MM.1S (cell line): ENCODE measurements at regions not wholly inside any gene's neighbourhood (a gene's known extent, or its start where the extent isn't known, plus 50 kb on each side); places are given as distances from the start of the nearest gene placed in this dataset.

Experiments used
- DNase-seq: peaks from one replicate; pipeline ENCODE4 v3.0.0-alpha.2; 2015
- H2AFZ ChIP-seq: fragments of 300-600 bp; sonication (generic); 2 replicates; pipeline ENCODE4 v1.6.0; 2016; ENCODE audit warnings: antibody characterized with exemption, low read length
- H3F3A ChIP-seq: fragments of 300-600 bp; sonication (generic); 2 replicates; pipeline ENCODE4 v1.6.1; 2016; ENCODE audit warnings: mild to moderate bottlenecking, antibody characterized with exemption, low read length, moderate library complexity, mixed read lengths; ENCODE audit not compliant: insufficient read depth
- H3K27ac ChIP-seq: fragments of 300-600 bp; sonication (generic); 2 replicates; pipeline ENCODE4 v1.5.1; 2016; ENCODE audit warnings: mild to moderate bottlenecking, low read length
- H3K27me3 ChIP-seq: fragments of 300-600 bp; sonication (generic); replicated peaks from 2 replicates; pipeline ENCODE4 v1.6.0; 2016; ENCODE audit warnings: low read length; ENCODE audit not compliant: insufficient read depth
- H3K36me3 ChIP-seq: fragments of 300-600 bp; sonication (generic); replicated peaks from 2 replicates; pipeline ENCODE4 v1.6.1; 2016; ENCODE audit warnings: mild to moderate bottlenecking, low read length, mixed read lengths; ENCODE audit not compliant: insufficient read depth
- H3K4me1 ChIP-seq: fragments of 300-600 bp; sonication (generic); 2 replicates; pipeline ENCODE4 v1.6.1; 2016; ENCODE audit warnings: low read length, mixed read lengths
- H3K4me2 ChIP-seq: fragments of 300-600 bp; sonication (generic); 2 replicates; pipeline ENCODE4 v1.6.0; 2016; ENCODE audit warnings: low read depth, low read length
- H3K4me3 ChIP-seq: fragments of 300-600 bp; sonication (generic); 2 replicates; pipeline ENCODE4 v1.5.1; 2016; ENCODE audit warnings: low read length, mixed read lengths
- H3K79me2 ChIP-seq: fragments of 300-600 bp; sonication (generic); 2 replicates; pipeline ENCODE4 v1.6.1; 2016; ENCODE audit warnings: mixed run types, low read length, mixed read lengths
- H3K9ac ChIP-seq: fragments of 300-600 bp; sonication (generic); 2 replicates; pipeline ENCODE4 v1.6.1; 2016; ENCODE audit warnings: low read length, mixed read lengths
- H3K9me2 ChIP-seq: fragments of 300-600 bp; sonication (generic); replicated peaks from 2 replicates; pipeline ENCODE4 v1.6.1; 2016; ENCODE audit warnings: mild to moderate bottlenecking, low read length, mixed read lengths; ENCODE audit not compliant: insufficient read depth
- H3K9me3 ChIP-seq: fragments of 300-600 bp; sonication (generic); replicated peaks from 2 replicates; pipeline ENCODE4 v1.6.1; 2016; ENCODE audit warnings: mild to moderate bottlenecking, low read length, mixed read lengths; ENCODE audit not compliant: insufficient read depth
- H4K20me1 ChIP-seq: fragments of 300-600 bp; sonication (generic); 2 replicates; pipeline ENCODE4 v1.6.1; 2016; ENCODE audit warnings: mild to moderate bottlenecking, low read length, moderate library complexity, mixed read lengths; ENCODE audit not compliant: insufficient read depth
- EZH2 ChIP-seq: fragments of 300-600 bp; sonication (generic); optimal IDR thresholded peaks from 2 replicates; pipeline ENCODE3; 2017; ENCODE audit warnings: low read depth, mild to moderate bottlenecking, antibody characterized with exemption, low read length, mixed read lengths
- EZH2phosphoT487 ChIP-seq: fragments of 300-600 bp; sonication (generic); IDR thresholded peaks from 2 replicates; pipeline ENCODE4 v1.6.1; 2018; ENCODE audit warnings: antibody characterized with exemption, low read length
- TF ChIP-seq, protein P1 (sequence below): fragments of 300-600 bp; sonication (generic); IDR thresholded peaks from 2 replicates; pipeline ENCODE4 v1.5.1; 2016; ENCODE audit warnings: antibody characterized with exemption, low read length, mixed read lengths

DNA sequence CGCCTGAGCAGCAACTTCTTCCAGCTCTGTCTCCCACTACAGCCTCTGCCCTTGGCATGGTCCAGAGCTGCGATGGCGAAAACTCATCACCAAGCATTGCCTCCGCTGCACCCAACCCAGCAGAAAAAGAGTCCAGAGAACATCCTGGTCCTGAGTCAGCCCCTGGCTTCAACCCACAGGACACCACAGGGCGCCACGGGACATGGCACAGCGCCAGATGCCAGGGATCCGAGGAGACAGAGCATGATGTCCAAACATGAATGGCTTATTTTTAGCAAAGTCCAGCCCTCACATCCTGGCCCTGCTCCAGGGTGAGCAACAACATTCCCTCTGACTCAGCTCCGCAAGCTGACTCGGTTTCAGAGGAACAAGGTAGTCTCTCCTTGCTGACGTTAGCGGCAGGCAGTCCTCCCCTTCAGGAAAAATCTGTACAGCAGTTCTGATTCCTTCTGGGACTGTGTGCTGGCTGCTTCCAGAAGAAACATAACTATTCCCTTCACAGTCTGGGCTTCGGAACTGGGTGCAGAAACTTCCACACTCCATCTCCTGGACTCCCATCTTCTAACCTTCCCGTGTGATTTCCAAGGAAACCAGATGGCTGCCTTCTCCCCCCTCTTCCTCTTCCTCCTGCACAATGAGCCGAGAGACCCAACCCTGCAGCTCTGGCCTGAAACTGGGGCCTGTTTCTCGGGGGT, 131.3 kb downstream of the TOMM20 start:
- Histone ChIP-seq H3K4me1 (no peaks in the 10 kb centered on the region), H3K36me3 (no peaks in the 10 kb centered on the region), H3F3A (no peaks in the 10 kb centered on the region), H2AFZ (no peak overlapping the region), H3K9me2 (no peaks in the 10 kb centered on the region), H3K9me3 (no peaks in the 10 kb centered on the region), H3K9ac (no peak overlapping the region), H4K20me1 (no peaks in the 10 kb centered on the region), H3K27me3 (no peaks in the 10 kb centered on the region), H3K79me2 (no peaks in the 10 kb centered on the region), H3K4me3 (no peak overlapping the region), H3K4me2 (no peak overlapping the region), H3K27ac (no peak overlapping the region)
- TF ChIP-seq EZH2phosphoT487 (no peak), EZH2 (no peak)
- TF ChIP-seq, protein P1, sequence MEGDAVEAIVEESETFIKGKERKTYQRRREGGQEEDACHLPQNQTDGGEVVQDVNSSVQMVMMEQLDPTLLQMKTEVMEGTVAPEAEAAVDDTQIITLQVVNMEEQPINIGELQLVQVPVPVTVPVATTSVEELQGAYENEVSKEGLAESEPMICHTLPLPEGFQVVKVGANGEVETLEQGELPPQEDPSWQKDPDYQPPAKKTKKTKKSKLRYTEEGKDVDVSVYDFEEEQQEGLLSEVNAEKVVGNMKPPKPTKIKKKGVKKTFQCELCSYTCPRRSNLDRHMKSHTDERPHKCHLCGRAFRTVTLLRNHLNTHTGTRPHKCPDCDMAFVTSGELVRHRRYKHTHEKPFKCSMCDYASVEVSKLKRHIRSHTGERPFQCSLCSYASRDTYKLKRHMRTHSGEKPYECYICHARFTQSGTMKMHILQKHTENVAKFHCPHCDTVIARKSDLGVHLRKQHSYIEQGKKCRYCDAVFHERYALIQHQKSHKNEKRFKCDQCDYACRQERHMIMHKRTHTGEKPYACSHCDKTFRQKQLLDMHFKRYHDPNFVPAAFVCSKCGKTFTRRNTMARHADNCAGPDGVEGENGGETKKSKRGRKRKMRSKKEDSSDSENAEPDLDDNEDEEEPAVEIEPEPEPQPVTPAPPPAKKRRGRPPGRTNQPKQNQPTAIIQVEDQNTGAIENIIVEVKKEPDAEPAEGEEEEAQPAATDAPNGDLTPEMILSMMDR, result no peak
- no peak for DNase-seq

DNA sequence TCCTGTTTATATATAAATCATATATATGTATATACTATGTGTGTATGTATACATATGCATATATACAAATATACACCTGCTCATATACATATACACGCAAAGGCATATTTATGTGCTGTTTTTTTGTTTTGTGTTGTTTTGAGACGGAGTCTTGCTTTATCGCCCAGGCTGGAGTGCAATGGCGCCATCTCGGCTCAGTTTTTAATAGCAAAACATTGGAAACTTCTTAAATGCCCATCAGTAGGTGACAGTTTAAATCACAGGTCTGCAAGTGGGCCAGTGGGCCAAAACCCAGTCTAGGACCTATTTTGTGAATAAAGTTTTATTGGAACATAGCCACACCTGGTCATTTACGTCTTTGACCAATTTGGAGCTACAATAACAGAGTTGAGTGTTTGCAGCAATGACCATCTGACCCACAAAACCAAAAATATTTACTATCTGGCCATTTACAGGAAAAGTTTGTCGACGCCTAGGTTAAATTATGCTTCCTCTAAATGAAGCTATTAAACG, 132.3 kb downstream of the TOMM20 start:
- H3K27ac ChIP-seq, result no peak overlapping the region
- no peaks in the 10 kb centered on the region for H3K4me1 ChIP-seq
- no peaks in the 10 kb centered on the region for H3K27me3 ChIP-seq
- H3K4me3 ChIP-seq, result no peak overlapping the region
- no peak for DNase-seq
- no peaks in the 10 kb centered on the region for H3K9me3 ChIP-seq
- no peaks in the 10 kb centered on the region for H4K20me1 ChIP-seq
- H3K79me2 ChIP-seq, result no peaks in the 10 kb centered on the region
- no peaks in the 10 kb centered on the region for H3K9me2 ChIP-seq
- H3K36me3 ChIP-seq, result no peaks in the 10 kb centered on the region
- no peak overlapping the region for H2AFZ ChIP-seq
- TF ChIP-seq EZH2 (no peak), EZH2phosphoT487 (no peak)
- TF ChIP-seq, protein P1, result no peak
- H3F3A ChIP-seq, result no peaks in the 10 kb centered on the region
- H3K4me2 ChIP-seq, result no peak overlapping the region
- no peak overlapping the region for H3K9ac ChIP-seq

DNA sequence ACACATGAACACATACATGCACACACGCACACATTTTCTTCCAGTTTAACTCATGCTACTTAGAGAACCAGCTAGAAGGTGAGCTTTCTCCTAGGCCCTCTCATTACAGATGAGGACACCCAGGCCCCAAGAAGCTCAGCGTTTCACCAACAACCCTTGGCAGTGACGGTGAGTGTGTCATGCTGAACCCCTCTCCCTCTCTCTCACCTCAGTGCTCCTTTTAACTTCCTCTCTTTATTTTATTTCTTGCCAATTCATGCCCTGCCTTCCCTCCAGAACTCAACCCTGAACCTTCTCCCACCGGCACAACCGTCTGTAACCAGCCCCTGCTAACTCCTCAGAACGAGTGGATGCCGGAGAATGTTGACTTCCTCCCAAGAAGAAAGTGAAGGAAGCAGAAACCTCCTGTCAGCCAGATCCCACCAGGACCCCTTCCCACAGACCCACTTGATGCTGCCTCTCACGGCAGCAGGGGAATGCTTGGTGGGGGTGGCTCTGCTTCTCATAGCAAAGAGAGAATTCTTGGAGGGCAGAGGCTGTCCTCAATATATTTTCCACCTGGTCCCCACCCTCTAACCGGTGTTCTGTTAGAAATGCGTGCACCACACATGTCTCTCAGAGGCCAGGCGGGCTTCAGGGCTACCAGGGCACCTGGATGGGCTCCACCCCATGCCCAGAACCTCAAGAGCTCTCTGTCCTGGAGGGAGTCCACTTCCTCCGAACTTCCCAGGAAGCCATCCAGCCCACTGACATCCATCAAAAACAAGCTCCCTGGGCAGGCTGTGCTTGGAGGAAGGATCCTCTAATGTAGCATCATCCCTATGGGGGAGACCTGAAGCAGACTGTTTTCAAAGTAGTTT, 134.0 kb downstream of the TOMM20 start:
- no peaks in the 10 kb centered on the region for H3K9me2 ChIP-seq
- H3F3A ChIP-seq, result no peaks in the 10 kb centered on the region
- H3K4me3 ChIP-seq, result no peak overlapping the region
- H3K27ac ChIP-seq, result no peak overlapping the region
- TF ChIP-seq, protein P1, result no peak
- no peak for TF ChIP-seq EZH2
- TF ChIP-seq EZH2phosphoT487, result no peak
- no peak for DNase-seq
- H2AFZ ChIP-seq, result no peak overlapping the region
- no peaks in the 10 kb centered on the region for H4K20me1 ChIP-seq
- no peak overlapping the region for H3K4me2 ChIP-seq
- no peaks in the 10 kb centered on the region for H3K36me3 ChIP-seq
- no peaks in the 10 kb centered on the region for H3K4me1 ChIP-seq
- no peaks in the 10 kb centered on the region for H3K9me3 ChIP-seq
- H3K27me3 ChIP-seq, result no peaks in the 10 kb centered on the region
- no peak overlapping the region for H3K9ac ChIP-seq
- no peaks in the 10 kb centered on the region for H3K79me2 ChIP-seq
